ENCODE measurements at regions not wholly inside any gene's neighbourhood (a gene's known extent, or its start where the extent isn't known, plus 50 kb on each side); places are given as distances from the start of the nearest gene placed in this dataset.

DNA sequence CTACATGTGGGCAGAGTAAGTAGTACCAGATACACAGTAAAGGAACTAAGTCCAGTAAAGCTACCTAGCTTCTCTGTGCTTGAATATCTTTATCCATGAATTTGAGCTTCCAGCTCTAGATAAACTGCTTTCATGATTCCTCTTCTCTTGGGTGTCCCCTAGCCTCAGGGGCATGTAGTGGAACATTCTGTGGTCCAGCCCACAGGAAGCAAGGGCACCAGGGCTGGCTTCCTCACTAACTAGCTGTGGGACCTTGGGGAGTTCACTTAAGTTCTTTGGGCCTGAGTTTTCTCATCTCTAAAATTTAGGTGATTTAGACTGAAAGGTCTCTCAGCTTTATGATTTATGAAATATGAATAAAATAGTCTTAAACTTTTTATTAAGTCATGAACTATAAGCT lies 185.7 kb downstream of the KATNAL1 start:
- H3K27ac ChIP-seq = no peak overlapping the region
- no peak for DNase-seq
- no peaks in the 10 kb centered on the region for H3K27me3 ChIP-seq

DNA sequence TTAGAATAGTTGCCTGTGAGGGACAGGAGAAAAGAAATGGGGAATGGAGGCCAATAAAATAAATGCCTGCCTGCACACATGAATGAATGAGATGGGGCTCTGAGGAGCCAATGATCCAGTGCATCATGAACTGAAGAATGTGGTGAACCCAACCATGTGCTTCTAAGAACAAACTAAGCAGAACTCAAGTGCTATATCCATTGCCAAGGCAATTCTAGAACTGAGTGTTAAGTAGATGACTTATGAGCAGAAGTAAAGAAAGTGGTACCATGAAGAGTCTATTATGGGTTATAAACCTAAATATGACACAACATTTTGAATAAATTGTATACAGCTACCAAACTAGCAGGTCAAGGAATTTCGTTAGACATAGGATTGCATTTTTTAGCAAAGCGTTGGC lies 186.1 kb downstream of the KATNAL1 start:
- no peak for DNase-seq
- H3K27me3 ChIP-seq = no peaks in the 10 kb centered on the region
- H3K27ac ChIP-seq = no peak overlapping the region
- TF ChIP-seq, protein P1, sequence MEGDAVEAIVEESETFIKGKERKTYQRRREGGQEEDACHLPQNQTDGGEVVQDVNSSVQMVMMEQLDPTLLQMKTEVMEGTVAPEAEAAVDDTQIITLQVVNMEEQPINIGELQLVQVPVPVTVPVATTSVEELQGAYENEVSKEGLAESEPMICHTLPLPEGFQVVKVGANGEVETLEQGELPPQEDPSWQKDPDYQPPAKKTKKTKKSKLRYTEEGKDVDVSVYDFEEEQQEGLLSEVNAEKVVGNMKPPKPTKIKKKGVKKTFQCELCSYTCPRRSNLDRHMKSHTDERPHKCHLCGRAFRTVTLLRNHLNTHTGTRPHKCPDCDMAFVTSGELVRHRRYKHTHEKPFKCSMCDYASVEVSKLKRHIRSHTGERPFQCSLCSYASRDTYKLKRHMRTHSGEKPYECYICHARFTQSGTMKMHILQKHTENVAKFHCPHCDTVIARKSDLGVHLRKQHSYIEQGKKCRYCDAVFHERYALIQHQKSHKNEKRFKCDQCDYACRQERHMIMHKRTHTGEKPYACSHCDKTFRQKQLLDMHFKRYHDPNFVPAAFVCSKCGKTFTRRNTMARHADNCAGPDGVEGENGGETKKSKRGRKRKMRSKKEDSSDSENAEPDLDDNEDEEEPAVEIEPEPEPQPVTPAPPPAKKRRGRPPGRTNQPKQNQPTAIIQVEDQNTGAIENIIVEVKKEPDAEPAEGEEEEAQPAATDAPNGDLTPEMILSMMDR (IDR thresholded peaks at IDR 0.05) = no peak
- no peaks in the 10 kb centered on the region for H3K4me1 ChIP-seq
- intact Hi-C loops (cut with DNase I) = no loop called here
- H3K36me3 ChIP-seq = no peaks in the 10 kb centered on the region
- H3K9me3 ChIP-seq = no peaks in the 10 kb centered on the region
- no peak overlapping the region for H3K4me3 ChIP-seq
- H3K9ac ChIP-seq (ENCODE audit: low read depth in 2 of 2, low read length in 2 of 2) = no peak overlapping the region

More for the DNA sequence above, 185.7 kb downstream of the KATNAL1 start:
- no peak overlapping the region for H3K9ac ChIP-seq (ENCODE audit: low read depth in 2 of 2, low read length in 2 of 2)
- TF ChIP-seq, protein P1 (IDR thresholded peaks at IDR 0.05) = no peak
- no peak overlapping the region for H3K4me3 ChIP-seq
- no peaks in the 10 kb centered on the region for H3K36me3 ChIP-seq
- no peaks in the 10 kb centered on the region for H3K4me1 ChIP-seq
- no peaks in the 10 kb centered on the region for H3K9me3 ChIP-seq
- intact Hi-C loops (cut with DNase I) = no loop called here

DNA sequence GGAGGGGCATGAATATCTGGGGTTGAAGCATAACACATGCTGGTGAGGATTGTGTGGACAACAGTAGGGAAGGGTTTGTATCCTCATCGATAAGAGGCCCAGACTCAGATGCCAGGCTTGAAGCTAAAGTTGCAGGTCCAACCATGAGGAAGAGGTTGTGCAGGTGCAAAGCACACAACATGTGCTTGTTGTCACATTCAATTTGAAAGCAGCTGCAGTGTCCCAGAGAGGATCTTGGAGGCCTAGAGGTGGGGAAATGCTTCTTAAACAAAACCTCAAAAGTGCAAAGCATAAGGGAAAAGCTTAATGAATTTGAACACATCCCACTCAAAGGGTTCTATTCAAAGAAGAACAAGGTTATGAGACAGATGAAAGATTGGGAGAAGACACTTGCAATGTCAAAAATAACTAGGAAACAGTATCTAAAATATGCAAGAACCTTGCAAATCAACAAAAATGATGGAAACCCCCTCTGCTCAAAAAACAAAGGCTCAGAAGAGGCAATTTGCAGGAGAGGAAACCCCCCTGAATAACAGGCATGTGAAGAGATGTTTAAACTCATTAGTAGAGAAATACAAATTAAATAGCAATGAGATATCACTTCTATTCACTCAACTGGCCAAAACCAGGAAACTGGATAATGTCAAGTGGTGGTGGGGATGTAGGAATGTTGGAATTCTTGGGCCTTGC lies 187.1 kb downstream of the KATNAL1 start:
- no peaks in the 10 kb centered on the region for H3K36me3 ChIP-seq
- H3K9ac ChIP-seq (ENCODE audit: low read depth in 2 of 2, low read length in 2 of 2) = no peak overlapping the region
- intact Hi-C loops (cut with DNase I) = no loop called here
- no peaks in the 10 kb centered on the region for H3K9me3 ChIP-seq
- no peak overlapping the region for H3K27ac ChIP-seq
- DNase-seq = no peak
- TF ChIP-seq, protein P1 (IDR thresholded peaks at IDR 0.05) = no peak
- H3K4me3 ChIP-seq = no peak overlapping the region
- H3K27me3 ChIP-seq = no peaks in the 10 kb centered on the region
- peaks cover 1% of the 10 kb centered on the region for H3K4me1 ChIP-seq

GRCh38 chr13:30119476-30119875 lies 187.9 kb downstream of the KATNAL1 start:
- TF ChIP-seq, protein P1 (IDR thresholded peaks at IDR 0.05) = no peak
- H3K9me3 ChIP-seq = no peaks in the 10 kb centered on the region
- H3K4me3 ChIP-seq = no peak overlapping the region
- no peak for DNase-seq
- no peak overlapping the region for H3K27ac ChIP-seq
- H3K9ac ChIP-seq (ENCODE audit: low read depth in 2 of 2, low read length in 2 of 2) = peak overlapping the region in 1 of 2 donors; percentile 19
- no peaks in the 10 kb centered on the region for H3K27me3 ChIP-seq
- intact Hi-C loops (cut with DNase I) = loop anchor here (5.0 kb wide), 1 partner anchor 612 kb away; no protein-coding TSS in a partner anchor
- peaks cover 4% of the 10 kb centered on the region for H3K4me1 ChIP-seq
- no peaks in the 10 kb centered on the region for H3K36me3 ChIP-seq

- H3K36me3 ChIP-seq = no peaks in the 10 kb centered on the region
- no peak overlapping the region for H3K4me3 ChIP-seq
- H3K4me1 ChIP-seq = peaks cover 9% of the 10 kb centered on the region
- no peaks in the 10 kb centered on the region for H3K9me3 ChIP-seq
- DNase-seq = no peak
- H3K27ac ChIP-seq = no peak overlapping the region
- H3K27me3 ChIP-seq = no peaks in the 10 kb centered on the region
- intact Hi-C loops (cut with DNase I) = loop anchor here (5.0 kb wide), 1 partner anchor 609 kb away; no protein-coding TSS in a partner anchor
- TF ChIP-seq, protein P1 (IDR thresholded peaks at IDR 0.05) = no peak
- H3K9ac ChIP-seq (ENCODE audit: low read depth in 2 of 2, low read length in 2 of 2) = no peak overlapping the region
These were observed 191.0 kb downstream of the KATNAL1 start for GRCh38 chr13:30116379-30116778.
